SK-N-SH (cell line): ENCODE measurements at regions not wholly inside any gene's neighbourhood (a gene's known extent, or its start where the extent isn't known, plus 50 kb on each side); places are given as distances from the start of the nearest gene placed in this dataset.
A peak's percentile ranks its signal among the peaks of the same experiment; 100 is the strongest.

Source experiments
- CTCF ChIA-PET: fragments of 300-600, 350-600 bp; formaldehyde crosslinking; extraction: SDS; loops from one replicate; lab custom pipeline; 2021; lab: Yijun Ruan, JAX
- POLR2A ChIA-PET: fragments of 350-600 bp; sonication (Branson Sonifier 250); formaldehyde crosslinking; extraction: SDS; loops from one replicate; lab custom pipeline; 2020; ENCODE audit warnings: antibody characterized with exemption, inconsistent platforms; lab: Yijun Ruan, JAX
- DNase-seq: peaks from one replicate; pipeline ENCODE4 v3.0.0; 2012
- H2AFZ ChIP-seq: fragments of 200-600 bp; sonication (generic); 2 replicates; pipeline ENCODE4 v1.8.1; 2016; ENCODE audit warnings: antibody characterized with exemption, mild to moderate bottlenecking, low read depth
- H3F3A ChIP-seq: fragments of 200-600 bp; sonication (generic); replicated peaks from 2 replicates; pipeline ENCODE3; 2016; ENCODE audit warnings: antibody characterized with exemption, mild to moderate bottlenecking; ENCODE audit not compliant: insufficient read depth
- H3K27ac ChIP-seq, 2 experiments: fragments of 200-500 bp in 1 of 2; fragments of 200-600 bp in 1 of 2; sonication (Bioruptor generic) in 1 of 2; sonication (generic), shearing (Covaris generic) in 1 of 2; 2 replicates each; pipeline versions ENCODE4 v1.5.1 to v1.6.1; 2014 to 2016; ENCODE audit warnings: low read depth in 2 of 2, inconsistent platforms in 1 of 2, low read length in 1 of 2, mild to moderate bottlenecking in 1 of 2, mixed read lengths in 1 of 2
- H3K27me3 ChIP-seq: fragments of 200-600 bp; sonication (generic), shearing (Covaris generic); 2 replicates; pipeline ENCODE4 v1.6.1; 2016; ENCODE audit warnings: mixed run types; ENCODE audit not compliant: insufficient read depth
- H3K36me3 ChIP-seq, 2 experiments: fragments of 200-500 bp in 1 of 2; fragments of 200-600 bp in 1 of 2; sonication (Bioruptor generic) in 1 of 2; sonication (generic) in 1 of 2; replicated peaks in 1 of 2; 2 replicates each; pipeline versions ENCODE3 to v1.5.1; 2014 to 2016; ENCODE audit warnings: low read length in 1 of 2, mild to moderate bottlenecking in 1 of 2; ENCODE audit not compliant: insufficient read depth in 2 of 2, control insufficient read depth in 1 of 2
- H3K4me1 ChIP-seq, 2 experiments: fragments of 200-500 bp in 1 of 2; fragments of 200-600 bp in 1 of 2; sonication (Bioruptor generic) in 1 of 2; sonication (generic), shearing (Covaris generic) in 1 of 2; 2 replicates each; pipeline versions ENCODE4 v1.5.1 to v1.6.1; 2014 to 2016; ENCODE audit warnings: low read depth in 1 of 2, low read length in 1 of 2, mixed run types in 1 of 2; ENCODE audit not compliant: insufficient read depth in 2 of 2, control insufficient read depth in 1 of 2
- H3K4me2 ChIP-seq: fragments of 200-600 bp; sonication (generic), shearing (Covaris generic); 2 replicates; pipeline ENCODE4 v1.6.1; 2017; ENCODE audit warnings: mixed run types
- H3K4me3 ChIP-seq, 2 experiments: fragments of 200-500 bp in 1 of 2; fragments of 200-600 bp in 1 of 2; sonication (Bioruptor generic) in 1 of 2; sonication (generic), shearing (Covaris generic) in 1 of 2; 2 replicates each; pipeline versions ENCODE4 v1.5.1 to v1.8.1; 2014 to 2016; ENCODE audit warnings: low read depth in 2 of 2, inconsistent platforms in 1 of 2, low read length in 1 of 2, mild to moderate bottlenecking in 1 of 2, mixed read lengths in 1 of 2, moderate library complexity in 1 of 2
- H3K79me2 ChIP-seq: fragments of 200-600 bp; sonication (generic); 2 replicates; pipeline ENCODE4 v1.8.1; 2017; ENCODE audit warnings: mild to moderate bottlenecking; ENCODE audit not compliant: insufficient read depth
- H3K9ac ChIP-seq: fragments of 200-600 bp; sonication (generic); 2 replicates; pipeline ENCODE4 v1.6.1; 2017; ENCODE audit warnings: mixed run types
- H3K9me2 ChIP-seq: fragments of 200-600 bp; sonication (generic); 2 replicates; pipeline ENCODE4 v1.6.1; 2017; ENCODE audit warnings: mixed run types
- H3K9me3 ChIP-seq: fragments of 200-600 bp; sonication (generic); 2 replicates; pipeline ENCODE4 v1.6.1; 2017; ENCODE audit warnings: mixed run types, mild to moderate bottlenecking, moderate library complexity
- H4K20me1 ChIP-seq: fragments of 200-600 bp; sonication (generic); 2 replicates; pipeline ENCODE4 v1.6.1; 2017; ENCODE audit warnings: mild to moderate bottlenecking, mixed run types; ENCODE audit not compliant: insufficient read depth
- FOSL2 ChIP-seq: IDR thresholded peaks from 2 replicates; pipeline ENCODE4 v1.4.0; 2012; ENCODE audit warnings: low read depth, mild to moderate bottlenecking, moderate library complexity, borderline replicate concordance
- FOXJ3 ChIP-seq: sonication (generic); formaldehyde crosslinking; IDR thresholded peaks from 2 replicates; pipeline ENCODE4 v1.5.1; 2020; ENCODE audit warnings: mild to moderate bottlenecking, missing genetic modification reagents
- GATA2 ChIP-seq: sonication (generic); formaldehyde crosslinking; IDR thresholded peaks from 2 replicates; pipeline ENCODE4 v1.5.0; 2020; ENCODE audit warnings: mild to moderate bottlenecking, missing genetic modification reagents
- JUND ChIP-seq: IDR thresholded peaks from 2 replicates; pipeline ENCODE4 v1.4.0; 2012
- NRF1 ChIP-seq: IDR thresholded peaks from 2 replicates; pipeline ENCODE4 v1.6.1; 2012; ENCODE audit warnings: low read depth, mild to moderate bottlenecking, low read length
- RAD21 ChIP-seq: IDR thresholded peaks from 2 replicates; pipeline ENCODE4 v1.6.1; 2012; ENCODE audit warnings: mild to moderate bottlenecking, low read length
- RCOR1 ChIP-seq: fragments of 150-350 bp; IDR thresholded peaks from 2 replicates; pipeline ENCODE4 v1.6.1; 2017; ENCODE audit warnings: antibody characterized with exemption, low read length
- RXRA ChIP-seq: IDR thresholded peaks from 2 replicates; pipeline ENCODE4 v1.4.0; 2012; ENCODE audit warnings: low read depth, mild to moderate bottlenecking, borderline replicate concordance
- SIN3A ChIP-seq: IDR thresholded peaks from 2 replicates; pipeline ENCODE4 v1.6.1; 2012; ENCODE audit warnings: low read depth, mild to moderate bottlenecking, low read length, moderate library complexity, borderline replicate concordance
- SMC3 ChIP-seq: IDR thresholded peaks from 2 replicates; pipeline ENCODE4 v1.6.1; 2012; ENCODE audit warnings: low read depth, low read length, improper control_type of control experiment
- YY1 ChIP-seq: IDR thresholded peaks from 2 replicates; pipeline ENCODE4 v1.4.0; 2012; ENCODE audit warnings: low read depth, mild to moderate bottlenecking
- WGBS: methylation state at CpG from one replicate; pipeline ENCODE4 v1.1.6; 2017; ENCODE audit warnings: low lambda C conversion rate; 5-methylcytosine and 5-hydroxymethylcytosine counted together
- TF ChIP-seq, protein P1 (sequence below): IDR thresholded peaks from 2 replicates; pipeline ENCODE4 v1.6.1; 2012; ENCODE audit warnings: mild to moderate bottlenecking, low read depth, low read length, moderate library complexity
- TF ChIP-seq, protein P2 (sequence below): IDR thresholded peaks from 2 replicates; pipeline ENCODE4 v1.4.0; 2012; ENCODE audit warnings: low read depth, borderline replicate concordance

DNA sequence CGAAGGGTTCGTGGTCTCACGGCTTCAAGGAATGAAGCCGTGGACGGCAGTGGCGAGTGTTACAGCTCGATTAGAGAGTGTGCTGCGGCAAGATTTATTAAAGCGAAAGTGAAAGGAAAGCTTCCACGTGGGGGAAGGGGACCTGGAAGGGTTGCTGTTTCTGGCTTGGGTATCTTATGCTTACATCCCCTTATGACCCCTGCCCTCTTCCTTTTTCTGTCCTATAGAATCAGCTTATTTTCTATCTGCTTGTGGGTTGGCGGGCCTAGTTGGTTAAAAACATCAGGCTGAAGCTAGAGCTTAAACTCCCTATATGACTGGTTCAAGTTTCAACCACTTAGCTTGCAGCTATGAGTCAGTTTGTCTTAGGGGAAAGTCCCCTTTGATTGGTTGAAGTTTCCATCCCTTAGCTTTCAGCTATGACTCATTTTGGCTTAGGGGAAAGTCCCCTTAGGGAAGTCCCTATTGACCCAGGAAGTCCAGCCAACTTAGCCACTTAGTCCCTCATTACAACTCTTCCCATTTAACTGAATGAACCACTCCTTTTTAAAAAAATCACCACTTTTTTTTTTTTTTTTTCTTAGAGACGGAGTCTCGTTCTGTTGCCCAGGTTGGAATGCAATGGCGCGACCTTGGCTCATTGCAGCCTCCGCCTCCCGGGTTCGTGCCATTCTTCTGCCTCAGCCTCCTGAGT is 1494.7 kb upstream of the TMEM132C start:
- H3K9me3 ChIP-seq, result no peaks in the 10 kb centered on the region
- no peaks in the 10 kb centered on the region for H3K27me3 ChIP-seq
- ChIA-PET CTCF (interaction anchor here (1.0 kb wide), 1 partner anchor 12 kb away, joined by 3 read pairs; no protein-coding TSS in a partner anchor), POLR2A (no interaction called here)
- H3K4me1 ChIP-seq, result no peaks in the 10 kb centered on the region
- no peaks in the 10 kb centered on the region for H3K36me3 ChIP-seq
- H3K9me2 ChIP-seq, result no peaks in the 10 kb centered on the region
- H3K4me2 ChIP-seq, result no peak overlapping the region
- no peak overlapping the region for H3K9ac ChIP-seq
- H3K27ac ChIP-seq, result no peak overlapping the region
- no peaks in the 10 kb centered on the region for H4K20me1 ChIP-seq
- no peak overlapping the region for H3K4me3 ChIP-seq
- H2AFZ ChIP-seq, result no peak overlapping the region; the same call in 1 of the 2 replicates
- TF ChIP-seq FOSL2, result peak; percentile 46; the same call in 1 of the 2 replicates
- TF ChIP-seq FOXJ3 (CRISPR knock-in tag), result no peak
- DNase-seq, result no peak
- no peaks in the 10 kb centered on the region for H3K79me2 ChIP-seq
- 65% methylated on average over 18 of the region's 18 CpGs for WGBS
- H3F3A ChIP-seq, result no peaks in the 10 kb centered on the region

DNA sequence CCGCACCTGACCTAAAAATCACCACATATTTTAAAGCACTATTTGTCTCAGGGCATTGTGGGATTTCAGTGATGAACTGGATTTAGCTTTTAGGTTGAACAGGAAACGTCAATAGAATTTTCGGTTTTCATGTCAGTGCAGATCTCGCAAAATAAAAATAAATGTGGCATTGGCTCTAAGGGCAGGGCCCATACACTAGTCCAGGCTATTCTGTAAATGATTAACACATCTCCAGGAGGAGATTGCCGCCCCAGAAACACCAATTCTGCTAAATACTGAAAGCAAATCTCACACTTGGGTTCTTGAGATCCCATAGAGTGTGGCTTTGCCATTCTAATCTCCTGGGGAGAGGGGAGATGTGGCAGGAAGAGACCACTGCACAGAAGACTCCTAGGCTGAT is 1494.0 kb upstream of the TMEM132C start:
- Histone ChIP-seq H3K9me2 (no peaks in the 10 kb centered on the region), H3K4me1 (no peaks in the 10 kb centered on the region), H3K27ac (no peak overlapping the region), H3K36me3 (no peaks in the 10 kb centered on the region), H2AFZ (no peak overlapping the region), H3K4me3 (no peak overlapping the region), H3K79me2 (no peaks in the 10 kb centered on the region), H3K9ac (no peak overlapping the region), H4K20me1 (no peaks in the 10 kb centered on the region), H3F3A (no peaks in the 10 kb centered on the region), H3K9me3 (no peaks in the 10 kb centered on the region), H3K27me3 (no peaks in the 10 kb centered on the region), H3K4me2 (no peak overlapping the region)
- WGBS, result 64% methylated on average over 5 of the region's 5 CpGs
- CTCF ChIA-PET, result interaction anchor here (1.0 kb wide), 1 partner anchor 11 kb away, joined by 3 read pairs; no protein-coding TSS in a partner anchor
- no peak for DNase-seq
- POLR2A ChIA-PET, result no interaction called here
- TF ChIP-seq SMC3, result no peak
- TF ChIP-seq JUND, result no peak
- TF ChIP-seq, protein P1, sequence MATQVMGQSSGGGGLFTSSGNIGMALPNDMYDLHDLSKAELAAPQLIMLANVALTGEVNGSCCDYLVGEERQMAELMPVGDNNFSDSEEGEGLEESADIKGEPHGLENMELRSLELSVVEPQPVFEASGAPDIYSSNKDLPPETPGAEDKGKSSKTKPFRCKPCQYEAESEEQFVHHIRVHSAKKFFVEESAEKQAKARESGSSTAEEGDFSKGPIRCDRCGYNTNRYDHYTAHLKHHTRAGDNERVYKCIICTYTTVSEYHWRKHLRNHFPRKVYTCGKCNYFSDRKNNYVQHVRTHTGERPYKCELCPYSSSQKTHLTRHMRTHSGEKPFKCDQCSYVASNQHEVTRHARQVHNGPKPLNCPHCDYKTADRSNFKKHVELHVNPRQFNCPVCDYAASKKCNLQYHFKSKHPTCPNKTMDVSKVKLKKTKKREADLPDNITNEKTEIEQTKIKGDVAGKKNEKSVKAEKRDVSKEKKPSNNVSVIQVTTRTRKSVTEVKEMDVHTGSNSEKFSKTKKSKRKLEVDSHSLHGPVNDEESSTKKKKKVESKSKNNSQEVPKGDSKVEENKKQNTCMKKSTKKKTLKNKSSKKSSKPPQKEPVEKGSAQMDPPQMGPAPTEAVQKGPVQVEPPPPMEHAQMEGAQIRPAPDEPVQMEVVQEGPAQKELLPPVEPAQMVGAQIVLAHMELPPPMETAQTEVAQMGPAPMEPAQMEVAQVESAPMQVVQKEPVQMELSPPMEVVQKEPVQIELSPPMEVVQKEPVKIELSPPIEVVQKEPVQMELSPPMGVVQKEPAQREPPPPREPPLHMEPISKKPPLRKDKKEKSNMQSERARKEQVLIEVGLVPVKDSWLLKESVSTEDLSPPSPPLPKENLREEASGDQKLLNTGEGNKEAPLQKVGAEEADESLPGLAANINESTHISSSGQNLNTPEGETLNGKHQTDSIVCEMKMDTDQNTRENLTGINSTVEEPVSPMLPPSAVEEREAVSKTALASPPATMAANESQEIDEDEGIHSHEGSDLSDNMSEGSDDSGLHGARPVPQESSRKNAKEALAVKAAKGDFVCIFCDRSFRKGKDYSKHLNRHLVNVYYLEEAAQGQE, result no peak
- TF ChIP-seq FOSL2, result no peak
- TF ChIP-seq GATA2, result no peak

DNA sequence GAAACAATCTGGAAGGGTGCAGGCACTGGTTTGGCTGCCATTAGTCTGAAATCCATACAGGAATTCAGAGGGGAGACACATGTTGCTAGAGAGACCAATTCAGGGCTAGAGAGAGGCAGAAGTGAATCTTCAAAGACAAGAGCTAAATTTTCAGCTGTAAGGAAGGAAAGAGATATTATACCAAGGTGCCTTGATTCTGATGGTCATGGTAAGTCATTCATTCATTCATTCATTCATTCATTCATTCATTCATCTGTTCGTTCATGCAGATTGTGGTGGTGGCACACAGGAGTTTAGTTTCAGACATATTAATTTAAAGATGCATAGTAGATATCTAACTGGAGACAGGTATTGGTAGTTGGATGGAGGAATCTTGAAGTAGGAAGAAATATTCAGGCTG is 1493.5 kb upstream of the TMEM132C start:
- H3K9me3 ChIP-seq, result no peaks in the 10 kb centered on the region
- no peak overlapping the region for H3K27ac ChIP-seq
- no peak overlapping the region for H3K4me3 ChIP-seq
- H3K36me3 ChIP-seq, result no peaks in the 10 kb centered on the region
- 67% methylated on average over 1 of the region's 1 CpG for WGBS
- CTCF ChIA-PET, result no interaction called here
- H3K4me2 ChIP-seq, result no peak overlapping the region
- H4K20me1 ChIP-seq, result no peaks in the 10 kb centered on the region
- no peaks in the 10 kb centered on the region for H3K4me1 ChIP-seq
- H3K9ac ChIP-seq, result no peak overlapping the region
- POLR2A ChIA-PET, result no interaction called here
- no peaks in the 10 kb centered on the region for H3K79me2 ChIP-seq
- H3F3A ChIP-seq, result no peaks in the 10 kb centered on the region
- no peak for DNase-seq
- H3K9me2 ChIP-seq, result no peaks in the 10 kb centered on the region
- H3K27me3 ChIP-seq, result no peaks in the 10 kb centered on the region
- no peak overlapping the region for H2AFZ ChIP-seq
- TF ChIP-seq SIN3A, result no peak
- TF ChIP-seq, protein P1, result no peak
- no peak for TF ChIP-seq RAD21
- no peak for TF ChIP-seq NRF1
- TF ChIP-seq RXRA, result no peak
- TF ChIP-seq SMC3, result no peak
- TF ChIP-seq RCOR1, result no peak
- TF ChIP-seq YY1, result no peak
- TF ChIP-seq, protein P2, sequence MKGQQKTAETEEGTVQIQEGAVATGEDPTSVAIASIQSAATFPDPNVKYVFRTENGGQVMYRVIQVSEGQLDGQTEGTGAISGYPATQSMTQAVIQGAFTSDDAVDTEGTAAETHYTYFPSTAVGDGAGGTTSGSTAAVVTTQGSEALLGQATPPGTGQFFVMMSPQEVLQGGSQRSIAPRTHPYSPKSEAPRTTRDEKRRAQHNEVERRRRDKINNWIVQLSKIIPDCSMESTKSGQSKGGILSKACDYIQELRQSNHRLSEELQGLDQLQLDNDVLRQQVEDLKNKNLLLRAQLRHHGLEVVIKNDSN, result no peak
